Kidney (tissue), 13 donors: ENCODE measurements at regions not wholly inside any gene's neighbourhood (a gene's known extent, or its start where the extent isn't known, plus 50 kb on each side); places are given as distances from the start of the nearest gene placed in this dataset.

ENCODE experiments used
- DNase-seq, 5 donors: peaks; one replicate each; pipeline ENCODE4 v3.0.0-alpha.2; 2013 to 2020
- FAIRE-seq: peaks from 2 replicates; lab custom pipeline; 2012; peaks lifted over from hg19 to GRCh38; lab: Jason Lieb, UNC
- H3K27ac ChIP-seq, 2 donors: one replicate each; pipeline ENCODE4 v1.7.0; 2013; ENCODE audit warnings: low read depth in 2 of 2, low read length in 2 of 2, inconsistent platforms in 1 of 2
- H3K27me3 ChIP-seq: one replicate; pipeline ENCODE4 v1.7.1; 2013; ENCODE audit warnings: low read length, inconsistent platforms; ENCODE audit not compliant: control insufficient read depth, insufficient read depth
- H3K36me3 ChIP-seq, 3 donors: one replicate each; pipeline versions ENCODE4 v1.7.0 to v1.7.1; 2013; ENCODE audit warnings: low read length in 3 of 3, control low read depth in 1 of 3, inconsistent platforms in 1 of 3; ENCODE audit not compliant: insufficient read depth in 3 of 3, control insufficient read depth in 2 of 3
- H3K4me1 ChIP-seq, 3 donors: one replicate each; pipeline versions ENCODE4 v1.7.0 to v1.7.1; 2013; ENCODE audit warnings: low read length in 3 of 3, inconsistent platforms in 1 of 3, low read depth in 1 of 3; ENCODE audit not compliant: control insufficient read depth in 2 of 3, insufficient read depth in 2 of 3
- H3K4me3 ChIP-seq, 3 donors: one replicate each; pipeline versions ENCODE4 v1.7.0 to v1.8.1; 2013; ENCODE audit warnings: low read length in 3 of 3, control low read depth in 1 of 3, inconsistent platforms in 1 of 3
- H3K9ac ChIP-seq, 3 donors: one replicate each; pipeline versions ENCODE4 v1.7.0 to v1.7.1; 2013; ENCODE audit warnings: low read length in 3 of 3, control low read depth in 1 of 3, inconsistent platforms in 1 of 3
- H3K9me3 ChIP-seq, 3 donors: one replicate each; pipeline versions ENCODE4 v1.7.0 to v1.7.1; 2013; ENCODE audit warnings: low read length in 3 of 3, control low read depth in 1 of 3, inconsistent platforms in 1 of 3; ENCODE audit not compliant: control insufficient read depth in 2 of 3, insufficient read depth in 1 of 3
- intact Hi-C: fragments of 100-400 bp; cut with DNase I; formaldehyde crosslinking; loops from one replicate; pipeline ENCODE4 v1.11.1; 2022
- TF ChIP-seq, protein P1 (sequence below): IDR thresholded peaks from 3 replicates; pipeline ENCODE4 v1.5.1; 2012; ENCODE audit warnings: mild to moderate bottlenecking, moderate library complexity, borderline replicate concordance; ENCODE audit not compliant: insufficient read depth; ENCODE audit errors: extremely low read depth
- donor health status: control.
- donor health status: control.
- donor health status: control.
- donor health status: control.
- donor health status: control.
- donor health status: DM: yes; HTN: yes; CAD: no.
- donor health status: Normal renal cell carcinoma (clear cell type).

DNA sequence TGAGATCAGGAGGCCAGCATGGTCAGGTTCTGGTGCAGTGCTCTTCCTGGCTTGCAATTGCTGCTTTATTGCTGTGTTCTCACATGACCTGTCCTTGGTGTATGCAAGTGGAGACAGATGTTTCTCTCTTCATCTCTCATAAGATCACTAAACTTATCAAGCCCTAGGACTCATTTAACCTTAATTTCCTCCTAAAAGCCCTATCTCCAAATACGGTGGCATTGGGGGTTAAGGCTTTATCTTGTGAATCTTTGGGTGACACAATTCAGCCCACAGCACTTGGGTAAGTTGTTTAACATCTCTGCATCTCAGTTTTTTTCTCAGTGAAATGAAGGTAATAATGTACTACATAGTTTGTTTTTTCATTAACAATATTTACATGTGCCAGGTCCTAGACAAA is 152.4 kb downstream of the RWDD3 start:
- Histone ChIP-seq H3K9me3 (no peaks in the 10 kb centered on the region), H3K4me1 (no peaks in the 10 kb centered on the region), H3K27me3 (no peaks in the 10 kb centered on the region), H3K36me3 (no peaks in the 10 kb centered on the region), H3K27ac (no peak overlapping the region), H3K9ac (no peak overlapping the region), H3K4me3 (no peak overlapping the region)
- intact Hi-C loops, result no loop called here
- DNase-seq, result no peak
- TF ChIP-seq, protein P1, sequence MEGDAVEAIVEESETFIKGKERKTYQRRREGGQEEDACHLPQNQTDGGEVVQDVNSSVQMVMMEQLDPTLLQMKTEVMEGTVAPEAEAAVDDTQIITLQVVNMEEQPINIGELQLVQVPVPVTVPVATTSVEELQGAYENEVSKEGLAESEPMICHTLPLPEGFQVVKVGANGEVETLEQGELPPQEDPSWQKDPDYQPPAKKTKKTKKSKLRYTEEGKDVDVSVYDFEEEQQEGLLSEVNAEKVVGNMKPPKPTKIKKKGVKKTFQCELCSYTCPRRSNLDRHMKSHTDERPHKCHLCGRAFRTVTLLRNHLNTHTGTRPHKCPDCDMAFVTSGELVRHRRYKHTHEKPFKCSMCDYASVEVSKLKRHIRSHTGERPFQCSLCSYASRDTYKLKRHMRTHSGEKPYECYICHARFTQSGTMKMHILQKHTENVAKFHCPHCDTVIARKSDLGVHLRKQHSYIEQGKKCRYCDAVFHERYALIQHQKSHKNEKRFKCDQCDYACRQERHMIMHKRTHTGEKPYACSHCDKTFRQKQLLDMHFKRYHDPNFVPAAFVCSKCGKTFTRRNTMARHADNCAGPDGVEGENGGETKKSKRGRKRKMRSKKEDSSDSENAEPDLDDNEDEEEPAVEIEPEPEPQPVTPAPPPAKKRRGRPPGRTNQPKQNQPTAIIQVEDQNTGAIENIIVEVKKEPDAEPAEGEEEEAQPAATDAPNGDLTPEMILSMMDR, result no peak
- no peak for FAIRE-seq

DNA sequence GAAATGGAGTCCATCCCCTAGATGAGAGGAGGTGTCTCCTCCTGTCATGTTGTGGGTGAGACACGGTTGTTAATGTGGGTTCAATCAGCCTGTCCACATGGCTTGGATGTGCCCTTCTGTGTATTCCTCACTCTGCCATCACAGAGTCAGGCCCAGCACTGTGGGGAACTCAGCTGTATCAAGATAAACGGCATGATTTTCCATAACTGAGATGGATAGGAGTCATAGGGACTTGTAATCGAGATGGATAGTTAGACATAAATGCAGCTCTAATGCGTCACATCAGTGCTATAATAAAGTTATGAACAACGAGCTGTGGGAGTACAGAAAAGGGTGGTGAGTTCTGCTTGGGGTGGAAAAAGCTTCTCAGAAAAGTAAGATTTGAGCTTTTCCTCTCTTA is 152.9 kb downstream of the RWDD3 start:
- TF ChIP-seq, protein P1, result no peak
- Histone ChIP-seq H3K4me1 (no peaks in the 10 kb centered on the region), H3K27me3 (no peaks in the 10 kb centered on the region), H3K27ac (no peak overlapping the region), H3K36me3 (no peaks in the 10 kb centered on the region), H3K9me3 (no peaks in the 10 kb centered on the region), H3K9ac (no peak overlapping the region), H3K4me3 (no peak overlapping the region)
- FAIRE-seq (no peak), DNase-seq (no peak)
- intact Hi-C loops, result no loop called here

DNA sequence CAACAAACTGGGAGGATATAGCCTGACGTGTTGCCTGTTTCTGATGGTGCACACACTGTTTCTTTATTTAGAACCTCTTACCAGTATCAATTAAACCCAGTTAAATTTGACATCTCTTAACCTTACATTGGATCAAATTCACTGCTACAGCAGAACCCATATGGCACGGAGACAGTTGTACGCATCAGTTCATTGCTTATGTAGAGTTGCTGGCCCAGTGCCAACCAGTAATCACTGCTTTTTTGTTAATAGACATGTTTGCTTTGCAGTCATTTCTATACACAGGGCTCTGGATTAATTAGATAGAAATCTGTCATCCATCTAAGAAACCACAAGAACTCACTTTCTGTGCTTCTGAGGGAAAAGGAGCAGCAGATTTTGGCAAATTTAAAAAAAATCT is 154.0 kb downstream of the RWDD3 start:
- H3K9me3 ChIP-seq, result no peaks in the 10 kb centered on the region
- FAIRE-seq (no peak), DNase-seq (no peak)
- no peaks in the 10 kb centered on the region for H3K27me3 ChIP-seq
- H3K4me1 ChIP-seq, result no peaks in the 10 kb centered on the region
- no peak overlapping the region for H3K9ac ChIP-seq
- H3K4me3 ChIP-seq, result no peak overlapping the region
- H3K36me3 ChIP-seq, result no peaks in the 10 kb centered on the region
- TF ChIP-seq, protein P1, result no peak
- no peak overlapping the region for H3K27ac ChIP-seq
- intact Hi-C loops, result no loop called here

DNA sequence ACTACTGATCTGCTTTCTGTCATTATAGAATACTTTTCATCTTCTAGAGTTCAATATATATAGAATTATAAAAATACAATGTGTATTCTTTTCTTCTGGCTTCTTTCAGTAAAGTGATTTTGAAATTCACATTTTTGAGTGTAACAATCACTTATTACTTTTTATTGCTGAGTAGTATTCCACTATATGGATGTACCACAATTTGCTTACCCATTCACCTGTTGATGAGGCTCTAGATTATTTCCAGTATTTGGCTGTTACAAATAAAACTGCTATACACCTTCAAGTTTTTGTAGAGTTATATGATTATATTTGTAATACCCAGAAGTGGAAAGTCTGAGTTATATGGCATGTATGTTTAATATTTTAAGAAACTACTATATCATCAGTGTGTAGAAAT is 159.4 kb downstream of the RWDD3 start:
- Histone ChIP-seq H3K9me3 (peaks cover 0 to 4% (median 0%) of the 10 kb centered on the region in 3 donors), H3K4me3 (no peak overlapping the region), H3K27me3 (no peaks in the 10 kb centered on the region), H3K9ac (no peak overlapping the region), H3K27ac (no peak overlapping the region), H3K4me1 (no peaks in the 10 kb centered on the region), H3K36me3 (no peaks in the 10 kb centered on the region)
- TF ChIP-seq, protein P1, result no peak
- FAIRE-seq (no peak), DNase-seq (no peak)
- intact Hi-C loops, result no loop called here
